CD4-positive, CD25-positive, alpha-beta regulatory T cell (primary cell): ENCODE measurements at regions not wholly inside any gene's neighbourhood (a gene's known extent, or its start where the extent isn't known, plus 50 kb on each side); places are given as distances from the start of the nearest gene placed in this dataset.

Experiments
- ATAC-seq, 2 donors: fragments of 150-1000 bp; cut with Tn5 transposase; one replicate each; pipeline ENCODE4 v1.10.0; 2021; ENCODE audit warnings: low read depth in 2 of 2, moderate number of reproducible peaks in 2 of 2, moderate library complexity in 1 of 2
- DNase-seq, 3 donors: peaks; one replicate each; pipeline versions ENCODE4 v3.0.0 to v3.0.0-alpha.2; 2012 to 2022; ENCODE audit warnings: mixed read lengths in 1 of 3
- H3K27ac ChIP-seq: one replicate; pipeline ENCODE4 v1.7.0; 2013; ENCODE audit warnings: mild to moderate bottlenecking, low read length; ENCODE audit not compliant: insufficient read depth, poor library complexity, severe bottlenecking
- H3K27me3 ChIP-seq: one replicate; pipeline ENCODE4 v1.7.0; 2013; ENCODE audit warnings: low read length; ENCODE audit not compliant: control insufficient read depth, insufficient read depth
- H3K36me3 ChIP-seq: one replicate; pipeline ENCODE4 v1.7.0; 2013; ENCODE audit warnings: mild to moderate bottlenecking, low read length, moderate library complexity; ENCODE audit not compliant: control insufficient read depth, insufficient read depth
- H3K4me1 ChIP-seq: 2 replicates; pipeline ENCODE4 v1.7.0; 2013; ENCODE audit warnings: mild to moderate bottlenecking, low read length; ENCODE audit not compliant: insufficient read depth, control insufficient read depth, poor library complexity, severe bottlenecking
- H3K4me3 ChIP-seq: one replicate; pipeline ENCODE4 v1.7.0; 2013; ENCODE audit warnings: low read depth, mild to moderate bottlenecking, low read length, moderate library complexity
- H3K9me3 ChIP-seq, 2 experiments: 1 replicate in 1 of 2; 2 replicates in 1 of 2; pipeline ENCODE4 v1.7.0; 2013; ENCODE audit warnings: low read length in 2 of 2, mild to moderate bottlenecking in 1 of 2, moderate library complexity in 1 of 2; ENCODE audit not compliant: control insufficient read depth in 2 of 2
- H3K27ac Mint-ChIP-seq, 3 donors: one replicate each; pipeline ENCODE4 v1.8.0; 2020 to 2022; ENCODE audit warnings: mild to moderate bottlenecking in 3 of 3, mixed read lengths in 3 of 3, moderate library complexity in 2 of 3
- H3K27me3 Mint-ChIP-seq: one replicate; pipeline ENCODE4 v1.8.0; 2022; ENCODE audit warnings: mild to moderate bottlenecking, mixed read lengths
- H3K36me3 Mint-ChIP-seq: one replicate; pipeline ENCODE4 v1.8.0; 2020; ENCODE audit warnings: mixed read lengths
- H3K4me1 Mint-ChIP-seq, 4 donors: one replicate each; pipeline ENCODE4 v1.8.0; 2020 to 2022; ENCODE audit warnings: mixed read lengths in 4 of 4, mild to moderate bottlenecking in 1 of 4
- H3K4me3 Mint-ChIP-seq, 4 donors: one replicate each; pipeline ENCODE4 v1.8.0; 2020 to 2022; ENCODE audit warnings: mild to moderate bottlenecking in 4 of 4, mixed read lengths in 4 of 4, moderate library complexity in 3 of 4
- H3K9me3 Mint-ChIP-seq, 7 donors: one replicate each; pipeline ENCODE4 v1.8.0; 2020 to 2022; ENCODE audit warnings: mixed read lengths in 7 of 7, mild to moderate bottlenecking in 3 of 7, moderate library complexity in 2 of 7

GRCh38 chr18:40235836-40236235 is 1719.2 kb upstream of the PIK3C3 start:
- Mint-ChIP-seq H3K36me3 (no peaks in the 10 kb centered on the region), H3K27me3 (no peaks in the 10 kb centered on the region), H3K9me3 (peaks cover 0 to 11% (median 3%) of the 10 kb centered on the region in 7 donors), H3K4me1 (no peaks in the 10 kb centered on the region), H3K4me3 (no peak overlapping the region), H3K27ac (no peak overlapping the region)
- no peak for ATAC-seq
- Histone ChIP-seq H3K27ac (no peak overlapping the region), H3K27me3 (no peaks in the 10 kb centered on the region), H3K4me3 (no peak overlapping the region), H3K9me3 (peaks cover 0 to 1% of the 10 kb centered on the region in 2 experiments), H3K36me3 (no peaks in the 10 kb centered on the region), H3K4me1 (no peaks in the 10 kb centered on the region)
- no peak for DNase-seq

DNA sequence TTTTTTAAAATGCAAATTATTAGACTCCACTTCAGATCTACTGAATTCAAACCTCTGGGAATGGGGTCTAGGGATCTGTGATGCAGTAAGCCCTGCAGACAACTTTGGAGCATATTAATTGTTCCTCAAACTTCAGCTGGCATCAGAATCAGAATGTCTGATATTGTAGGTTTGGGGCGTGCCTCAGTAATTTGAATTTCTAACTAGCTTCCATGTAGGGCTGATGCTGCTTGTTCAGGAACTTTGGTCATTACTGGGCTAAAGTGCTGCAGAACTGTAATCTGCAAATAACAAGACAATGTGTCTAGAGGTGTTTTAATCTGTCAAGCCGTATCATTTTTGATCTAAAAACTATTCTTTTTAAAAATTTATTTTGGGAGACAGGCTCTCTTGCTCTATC is 1719.7 kb upstream of the PIK3C3 start:
- H3K9me3 ChIP-seq = peaks cover 0 to 1% of the 10 kb centered on the region in 2 experiments
- Mint-ChIP-seq H3K4me1 (no peaks in the 10 kb centered on the region), H3K4me3 (no peak overlapping the region), H3K27me3 (no peaks in the 10 kb centered on the region), H3K27ac (no peak overlapping the region), H3K9me3 (peaks cover 0 to 10% (median 2%) of the 10 kb centered on the region in 7 donors), H3K36me3 (no peaks in the 10 kb centered on the region)
- no peak for DNase-seq
- no peaks in the 10 kb centered on the region for H3K27me3 ChIP-seq
- no peak overlapping the region for H3K27ac ChIP-seq
- no peaks in the 10 kb centered on the region for H3K36me3 ChIP-seq
- no peaks in the 10 kb centered on the region for H3K4me1 ChIP-seq
- no peak for ATAC-seq
- no peak overlapping the region for H3K4me3 ChIP-seq

DNA sequence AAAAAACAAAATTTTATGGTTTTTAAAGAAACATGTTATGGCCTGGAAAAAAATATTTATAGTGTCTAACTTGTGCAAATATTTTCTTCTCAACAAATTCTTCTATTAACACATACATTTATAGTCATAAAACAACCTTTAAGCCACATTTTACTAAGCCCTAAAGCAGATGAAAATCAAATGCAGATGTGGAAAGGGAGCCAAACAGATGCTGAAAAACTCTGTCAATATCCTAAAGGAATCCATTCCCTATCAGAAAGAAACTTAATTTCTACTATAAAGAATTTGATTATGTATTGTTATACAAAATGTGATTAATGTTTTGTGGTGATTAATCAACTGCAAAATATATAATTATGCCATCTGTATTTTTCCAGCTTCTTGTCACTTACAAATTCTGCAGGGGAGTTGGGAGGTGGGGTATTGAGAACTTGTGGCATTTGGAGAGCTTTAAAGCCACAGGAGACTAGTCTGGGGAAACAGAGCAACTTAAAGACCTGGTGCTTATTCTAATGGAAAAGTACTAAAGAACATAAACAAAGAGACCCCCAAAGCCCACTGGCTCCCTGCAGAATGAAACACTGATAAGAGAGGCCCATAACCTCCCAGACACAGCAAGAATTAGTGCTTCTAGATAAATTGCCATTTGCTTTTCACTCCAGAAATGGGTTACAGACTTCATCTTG is 1721.0 kb upstream of the PIK3C3 start:
- ATAC-seq = no peak
- H3K9me3 Mint-ChIP-seq = peaks cover 0 to 10% (median 4%) of the 10 kb centered on the region in 7 donors

GRCh38 chr18:40222776-40223175 is 1732.3 kb upstream of the PIK3C3 start:
- H3K9me3 ChIP-seq = peaks cover 0 to 5% of the 10 kb centered on the region in 2 experiments
- H3K27ac ChIP-seq = no peak overlapping the region
- H3K4me1 ChIP-seq = no peaks in the 10 kb centered on the region
- DNase-seq (no peak), ATAC-seq (no peak)
- no peak overlapping the region for H3K4me3 ChIP-seq
- H3K4me1 Mint-ChIP-seq = no peaks in the 10 kb centered on the region
- H3K27ac Mint-ChIP-seq = no peak overlapping the region
- H3K36me3 ChIP-seq = no peaks in the 10 kb centered on the region
- no peak overlapping the region for H3K4me3 Mint-ChIP-seq
- no peaks in the 10 kb centered on the region for H3K27me3 ChIP-seq
- no peaks in the 10 kb centered on the region for H3K27me3 Mint-ChIP-seq
- H3K36me3 Mint-ChIP-seq = no peaks in the 10 kb centered on the region
- peaks cover 0 to 29% (median 7%) of the 10 kb centered on the region in 7 donors for H3K9me3 Mint-ChIP-seq

More for the DNA sequence above, 1721.0 kb upstream of the PIK3C3 start:
- no peak overlapping the region for H3K27ac Mint-ChIP-seq
- Histone ChIP-seq H3K9me3 (peaks cover 0 to 1% of the 10 kb centered on the region in 2 experiments), H3K4me3 (no peak overlapping the region), H3K27me3 (no peaks in the 10 kb centered on the region), H3K36me3 (no peaks in the 10 kb centered on the region), H3K4me1 (no peaks in the 10 kb centered on the region), H3K27ac (no peak overlapping the region)
- H3K4me1 Mint-ChIP-seq = no peaks in the 10 kb centered on the region
- no peaks in the 10 kb centered on the region for H3K36me3 Mint-ChIP-seq
- no peaks in the 10 kb centered on the region for H3K27me3 Mint-ChIP-seq
- no peak for DNase-seq
- no peak overlapping the region for H3K4me3 Mint-ChIP-seq

DNA sequence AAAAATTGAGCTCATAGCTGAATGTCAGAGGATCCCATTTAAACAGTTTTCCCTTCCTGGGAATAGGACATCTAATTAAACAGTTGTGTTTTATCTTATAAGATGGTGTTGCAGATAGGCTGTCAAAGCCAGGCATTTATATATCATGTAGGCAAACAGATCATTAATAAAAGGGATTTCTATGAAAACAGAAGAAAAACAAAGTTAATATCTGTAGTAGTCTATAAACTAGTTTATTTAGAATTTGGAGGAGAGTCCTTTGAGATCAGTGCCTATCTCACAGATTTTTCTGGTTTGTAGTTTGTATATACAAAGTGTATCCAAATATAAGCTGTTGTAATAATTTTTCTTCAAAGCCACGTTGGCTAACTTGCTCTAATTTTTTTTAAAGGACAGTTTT is 1738.2 kb upstream of the PIK3C3 start:
- Mint-ChIP-seq H3K27me3 (no peaks in the 10 kb centered on the region), H3K36me3 (no peaks in the 10 kb centered on the region), H3K4me1 (no peaks in the 10 kb centered on the region), H3K9me3 (peaks cover 0 to 18% (median 7%) of the 10 kb centered on the region in 7 donors), H3K27ac (no peak overlapping the region), H3K4me3 (no peak overlapping the region)
- H3K27ac ChIP-seq = no peak overlapping the region
- no peaks in the 10 kb centered on the region for H3K36me3 ChIP-seq
- no peaks in the 10 kb centered on the region for H3K27me3 ChIP-seq
- DNase-seq (no peak), ATAC-seq (no peak)
- H3K4me1 ChIP-seq = no peaks in the 10 kb centered on the region
- H3K9me3 ChIP-seq = peaks cover 0 to 3% of the 10 kb centered on the region in 2 experiments
- no peak overlapping the region for H3K4me3 ChIP-seq

DNA sequence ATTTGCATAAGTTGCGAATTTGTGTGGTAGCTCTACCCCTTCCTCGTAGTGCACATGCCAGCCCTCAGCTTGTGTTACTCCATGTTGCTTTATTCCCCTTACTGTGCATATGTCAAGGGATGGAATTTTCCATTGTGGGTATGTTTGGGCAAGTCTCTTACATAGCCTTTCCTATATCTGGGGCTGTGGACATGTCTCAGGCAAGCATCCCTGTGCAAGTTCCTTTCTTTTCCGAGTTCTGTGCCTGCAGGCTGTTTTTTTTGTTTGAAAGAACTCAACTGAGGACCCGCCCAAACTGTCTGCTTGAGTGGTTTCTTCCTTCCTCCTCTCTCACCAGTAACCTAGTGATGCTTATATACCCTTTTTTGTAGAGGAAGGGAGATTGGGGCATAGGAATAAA is 1739.1 kb upstream of the PIK3C3 start:
- no peaks in the 10 kb centered on the region for H3K36me3 ChIP-seq
- Mint-ChIP-seq H3K27me3 (no peaks in the 10 kb centered on the region), H3K36me3 (no peaks in the 10 kb centered on the region), H3K27ac (no peak overlapping the region), H3K9me3 (peaks cover 0 to 16% (median 6%) of the 10 kb centered on the region in 7 donors), H3K4me3 (no peak overlapping the region), H3K4me1 (no peaks in the 10 kb centered on the region)
- no peak for DNase-seq
- H3K27me3 ChIP-seq = no peaks in the 10 kb centered on the region
- no peak overlapping the region for H3K27ac ChIP-seq
- H3K4me1 ChIP-seq = no peaks in the 10 kb centered on the region
- H3K9me3 ChIP-seq = peaks cover 3 to 5% of the 10 kb centered on the region in 2 experiments
- ATAC-seq = no peak
- no peak overlapping the region for H3K4me3 ChIP-seq

GRCh38 chr18:40210696-40211095 is 1744.3 kb upstream of the PIK3C3 start:
- Mint-ChIP-seq H3K27ac (no peak overlapping the region), H3K4me3 (no peak overlapping the region), H3K36me3 (no peaks in the 10 kb centered on the region), H3K9me3 (peaks cover 0 to 28% (median 11%) of the 10 kb centered on the region in 7 donors), H3K27me3 (no peaks in the 10 kb centered on the region), H3K4me1 (no peaks in the 10 kb centered on the region)
- no peak for DNase-seq
- peaks cover 5 to 15% of the 10 kb centered on the region in 2 experiments for H3K9me3 ChIP-seq
- no peak overlapping the region for H3K27ac ChIP-seq
- H3K36me3 ChIP-seq = no peaks in the 10 kb centered on the region
- no peaks in the 10 kb centered on the region for H3K4me1 ChIP-seq
- no peak overlapping the region for H3K4me3 ChIP-seq
- no peaks in the 10 kb centered on the region for H3K27me3 ChIP-seq
- no peak for ATAC-seq

- Histone ChIP-seq H3K36me3 (no peaks in the 10 kb centered on the region), H3K27ac (no peak overlapping the region), H3K4me1 (no peaks in the 10 kb centered on the region), H3K4me3 (no peak overlapping the region), H3K9me3 (peaks cover 5 to 15% of the 10 kb centered on the region in 2 experiments), H3K27me3 (no peaks in the 10 kb centered on the region)
- Mint-ChIP-seq H3K4me3 (no peak overlapping the region), H3K36me3 (no peaks in the 10 kb centered on the region), H3K27me3 (no peaks in the 10 kb centered on the region), H3K9me3 (peaks cover 5 to 22% (median 11%) of the 10 kb centered on the region in 7 donors), H3K4me1 (no peaks in the 10 kb centered on the region), H3K27ac (no peak overlapping the region)
- no peak for ATAC-seq
- no peak for DNase-seq
Observed at GRCh38 chr18:40208958-40209357, 1746.1 kb upstream of the PIK3C3 start.
